Keratinocyte (primary cell): ENCODE measurements at regions not wholly inside any gene's neighbourhood (a gene's known extent, or its start where the extent isn't known, plus 50 kb on each side); places are given as distances from the start of the nearest gene placed in this dataset.

ENCODE experiments used
- DNase-seq: peaks from one replicate; pipeline ENCODE4 v3.0.0-alpha.2; 2011; ENCODE audit warnings: low read depth, missing footprints, low spot score
- FAIRE-seq: peaks from 2 replicates; lab custom pipeline; 2011; peaks lifted over from hg19 to GRCh38; lab: Jason Lieb, UNC
- H2AFZ ChIP-seq: 2 replicates; pipeline ENCODE4 v1.6.0; 2012; ENCODE audit warnings: low read length, control low read depth, inconsistent platforms; ENCODE audit not compliant: control insufficient read depth
- H3K27ac ChIP-seq: 2 replicates; pipeline ENCODE4 v1.5.1; 2011; ENCODE audit warnings: low read length; ENCODE audit not compliant: control insufficient read depth, insufficient read depth
- H3K27me3 ChIP-seq: 3 replicates; pipeline ENCODE4 v1.6.0; 2011; ENCODE audit warnings: low read length; ENCODE audit not compliant: control insufficient read depth, insufficient read depth; ENCODE audit errors: extremely low read depth
- H3K36me3 ChIP-seq, 2 experiments: 2 replicates in 1 of 2; 3 replicates in 1 of 2; pipeline ENCODE4 v1.5.1; 2011; ENCODE audit warnings: low read length in 2 of 2, mild to moderate bottlenecking in 1 of 2; ENCODE audit not compliant: control insufficient read depth in 2 of 2, insufficient read depth in 2 of 2; ENCODE audit errors: extremely low read depth in 1 of 2
- H3K4me1 ChIP-seq: 3 replicates; pipeline ENCODE4 v1.5.1; 2011; ENCODE audit warnings: low read length; ENCODE audit not compliant: control insufficient read depth, insufficient read depth; ENCODE audit errors: extremely low read depth
- H3K4me2 ChIP-seq: 3 replicates; pipeline ENCODE4 v1.6.0; 2011; ENCODE audit warnings: low read depth, low read length; ENCODE audit not compliant: control insufficient read depth, insufficient read depth; ENCODE audit errors: extremely low read depth
- H3K4me3 ChIP-seq, 3 experiments: fragments of 200-600 bp in 1 of 3; sonication (generic) in 1 of 3; 2 replicates in 2 of 3; 3 replicates in 1 of 3; pipeline ENCODE4 v1.5.1; 2011 to 2016; ENCODE audit warnings: low read length in 3 of 3, mild to moderate bottlenecking in 3 of 3, control low read depth in 2 of 3, inconsistent platforms in 1 of 3, low read depth in 1 of 3, mixed read lengths in 1 of 3, mixed run types in 1 of 3, moderate library complexity in 1 of 3; ENCODE audit not compliant: control insufficient read depth in 2 of 3, insufficient read depth in 2 of 3; ENCODE audit errors: extremely low read depth in 1 of 3
- H3K79me2 ChIP-seq: 2 replicates; pipeline ENCODE4 v1.6.0; 2012; ENCODE audit warnings: low read length; ENCODE audit not compliant: control insufficient read depth, insufficient read depth
- H3K9ac ChIP-seq: 3 replicates; pipeline ENCODE4 v1.6.0; 2011; ENCODE audit warnings: low read length; ENCODE audit not compliant: control insufficient read depth, insufficient read depth; ENCODE audit errors: extremely low read depth
- H3K9me1 ChIP-seq: 3 replicates; pipeline ENCODE4 v1.6.0; 2011; ENCODE audit warnings: low read length; ENCODE audit not compliant: control insufficient read depth, insufficient read depth; ENCODE audit errors: extremely low read depth
- H3K9me3 ChIP-seq: 2 replicates; pipeline ENCODE4 v1.5.1; 2012; ENCODE audit warnings: low read depth, low read length; ENCODE audit not compliant: control insufficient read depth
- H4K20me1 ChIP-seq: 3 replicates; pipeline ENCODE4 v1.6.0; 2011; ENCODE audit warnings: low read length; ENCODE audit not compliant: control insufficient read depth, insufficient read depth; ENCODE audit errors: extremely low read depth
- EZH2 ChIP-seq: IDR thresholded peaks from one replicate; pipeline ENCODE4 v1.6.1; 2012; ENCODE audit warnings: inconsistent platforms, mild to moderate bottlenecking, low read length, moderate library complexity
- dilution Hi-C: fragments of 300-500 bp; cut with MboI; formaldehyde crosslinking; loops from one replicate; pipeline ENCODE4 v1.7.0; 2020; ENCODE audit warnings: low sequenced_read_pairs; ENCODE audit not compliant: extremely low pct_ligation_motif_present
- TF ChIP-seq, protein P1 (sequence below), 3 experiments: IDR thresholded peaks in 1 of 3; conservative IDR thresholded peaks in 1 of 3; optimal IDR thresholded peaks in 1 of 3; 2 replicates in 2 of 3; 3 replicates in 1 of 3; pipeline versions ENCODE3 to v1.5.1; 2011; ENCODE audit warnings: low read length in 3 of 3, mild to moderate bottlenecking in 3 of 3, moderate library complexity in 2 of 3, control low read depth in 1 of 3, inconsistent platforms in 1 of 3; ENCODE audit not compliant: insufficient read depth in 2 of 3; ENCODE audit errors: extremely low read depth in 1 of 3

- TF ChIP-seq, protein P1, sequence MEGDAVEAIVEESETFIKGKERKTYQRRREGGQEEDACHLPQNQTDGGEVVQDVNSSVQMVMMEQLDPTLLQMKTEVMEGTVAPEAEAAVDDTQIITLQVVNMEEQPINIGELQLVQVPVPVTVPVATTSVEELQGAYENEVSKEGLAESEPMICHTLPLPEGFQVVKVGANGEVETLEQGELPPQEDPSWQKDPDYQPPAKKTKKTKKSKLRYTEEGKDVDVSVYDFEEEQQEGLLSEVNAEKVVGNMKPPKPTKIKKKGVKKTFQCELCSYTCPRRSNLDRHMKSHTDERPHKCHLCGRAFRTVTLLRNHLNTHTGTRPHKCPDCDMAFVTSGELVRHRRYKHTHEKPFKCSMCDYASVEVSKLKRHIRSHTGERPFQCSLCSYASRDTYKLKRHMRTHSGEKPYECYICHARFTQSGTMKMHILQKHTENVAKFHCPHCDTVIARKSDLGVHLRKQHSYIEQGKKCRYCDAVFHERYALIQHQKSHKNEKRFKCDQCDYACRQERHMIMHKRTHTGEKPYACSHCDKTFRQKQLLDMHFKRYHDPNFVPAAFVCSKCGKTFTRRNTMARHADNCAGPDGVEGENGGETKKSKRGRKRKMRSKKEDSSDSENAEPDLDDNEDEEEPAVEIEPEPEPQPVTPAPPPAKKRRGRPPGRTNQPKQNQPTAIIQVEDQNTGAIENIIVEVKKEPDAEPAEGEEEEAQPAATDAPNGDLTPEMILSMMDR (optimal IDR thresholded peaks at IDR 0.05 in 1 of 3, IDR thresholded peaks at IDR 0.05 in 1 of 3, conservative IDR thresholded peaks at IDR 0.05 in 1 of 3; ENCODE audit: extremely low read depth in 1 of 3, insufficient read depth in 2 of 3, low read length in 3 of 3) = no peak
- TF ChIP-seq EZH2 = no peak
- Histone ChIP-seq H3K9me3 (peaks cover 4% of the 10 kb centered on the region), H3K36me3 (no peaks in the 10 kb centered on the region), H3K27ac (no peak overlapping the region), H2AFZ (no peak overlapping the region), H3K9ac (no peak overlapping the region), H3K4me1 (no peaks in the 10 kb centered on the region), H3K4me2 (no peak overlapping the region), H3K27me3 (no peaks in the 10 kb centered on the region), H3K9me1 (no peaks in the 10 kb centered on the region), H3K4me3 (no peak overlapping the region), H4K20me1 (no peaks in the 10 kb centered on the region), H3K79me2 (no peaks in the 10 kb centered on the region)
- dilution Hi-C loops = no loop called here
- no peak for FAIRE-seq
- DNase-seq = no peak
Observed at GRCh38 chr11:129657866-129658525, 157.7 kb upstream of the TMEM45B start.

- no peak for DNase-seq
- Histone ChIP-seq H3K9me3 (peaks cover 4% of the 10 kb centered on the region), H3K9me1 (no peaks in the 10 kb centered on the region), H3K9ac (no peak overlapping the region), H3K4me3 (no peak overlapping the region), H3K36me3 (no peaks in the 10 kb centered on the region), H3K4me2 (no peak overlapping the region), H3K4me1 (no peaks in the 10 kb centered on the region), H4K20me1 (no peaks in the 10 kb centered on the region), H3K27me3 (no peaks in the 10 kb centered on the region), H3K79me2 (no peaks in the 10 kb centered on the region), H3K27ac (no peak overlapping the region), H2AFZ (no peak overlapping the region)
- FAIRE-seq = no peak
- dilution Hi-C loops = no loop called here
- no peak for TF ChIP-seq EZH2
- TF ChIP-seq, protein P1 (optimal IDR thresholded peaks at IDR 0.05 in 1 of 3, IDR thresholded peaks at IDR 0.05 in 1 of 3, conservative IDR thresholded peaks at IDR 0.05 in 1 of 3; ENCODE audit: extremely low read depth in 1 of 3, insufficient read depth in 2 of 3, low read length in 3 of 3) = no peak
Observed at GRCh38 chr11:129658526-129658867, 157.2 kb upstream of the TMEM45B start.
